Natural killer cell (primary cell): ENCODE measurements at regions not wholly inside any gene's neighbourhood (a gene's known extent, or its start where the extent isn't known, plus 50 kb on each side); places are given as distances from the start of the nearest gene placed in this dataset.

Experiments
- ATAC-seq, 3 donors: fragments of 150-1000 bp in 2 of 3; fragments of 200-7000 bp in 1 of 3; cut with Tn5 transposase; 1 replicate in 1 of 3; 2 replicates in 2 of 3; pipeline ENCODE4 v1.10.0; 2021; ENCODE audit warnings: mild to moderate bottlenecking in 2 of 3, moderate library complexity in 2 of 3
- DNase-seq, 2 donors: peaks; one replicate each; pipeline versions ENCODE4 v3.0.0 to v3.0.0-alpha.2; 2013 to 2021; ENCODE audit warnings: mixed read lengths in 1 of 2
- H3K27ac ChIP-seq: one replicate; pipeline ENCODE4 v1.5.1; 2013; ENCODE audit warnings: mild to moderate bottlenecking, low read length
- H3K27me3 ChIP-seq: one replicate; pipeline ENCODE4 v1.6.1; 2013; ENCODE audit warnings: low read length; ENCODE audit not compliant: control insufficient read depth, insufficient read depth
- H3K36me3 ChIP-seq: one replicate; pipeline ENCODE4 v1.6.1; 2013; ENCODE audit warnings: low read length; ENCODE audit not compliant: control insufficient read depth, insufficient read depth
- H3K4me1 ChIP-seq: one replicate; pipeline ENCODE4 v1.6.1; 2013; ENCODE audit warnings: low read length; ENCODE audit not compliant: control insufficient read depth, insufficient read depth
- H3K4me3 ChIP-seq: one replicate; pipeline ENCODE4 v1.5.1; 2013; ENCODE audit warnings: low read length
- H3K9me3 ChIP-seq: one replicate; pipeline ENCODE4 v1.6.1; 2013; ENCODE audit warnings: low read length; ENCODE audit not compliant: control insufficient read depth, insufficient read depth
- H3K27ac Mint-ChIP-seq, 2 donors: one replicate each; pipeline ENCODE4 v1.8.0; 2022; ENCODE audit warnings: mild to moderate bottlenecking in 2 of 2, mixed read lengths in 2 of 2, moderate library complexity in 1 of 2
- H3K27me3 Mint-ChIP-seq, 2 donors: one replicate each; pipeline ENCODE4 v1.8.0; 2022; ENCODE audit warnings: low read depth in 2 of 2, mixed read lengths in 2 of 2
- H3K36me3 Mint-ChIP-seq: one replicate; pipeline ENCODE4 v1.8.0; 2022; ENCODE audit warnings: mixed read lengths
- H3K4me1 Mint-ChIP-seq, 2 donors: one replicate each; pipeline ENCODE4 v1.8.0; 2022; ENCODE audit warnings: mixed read lengths in 2 of 2
- H3K4me3 Mint-ChIP-seq: one replicate; pipeline ENCODE4 v1.8.0; 2022; ENCODE audit warnings: mild to moderate bottlenecking, moderate library complexity, mixed read lengths
- H3K9me3 Mint-ChIP-seq, 2 donors: one replicate each; pipeline ENCODE4 v1.8.0; 2022; ENCODE audit warnings: mixed read lengths in 2 of 2
- CTCF ChIP-seq: fragments of 200-600 bp; IDR thresholded peaks from one replicate; pipeline ENCODE4 v1.8.0; 2022; ENCODE audit warnings: antibody characterized with exemption
- WGBS: methylation state at CpG from one replicate; pipeline ENCODE4 v1.1.7; 2013; ENCODE audit warnings: missing lambda C conversion rate; ENCODE audit not compliant: insufficient coverage; 5-methylcytosine and 5-hydroxymethylcytosine counted together
- intact Hi-C: fragments of 100-400 bp; cut with micrococcal nuclease; formaldehyde crosslinking; loops from one replicate; pipeline ENCODE4 v1.14.2; 2022

- no peak overlapping the region for H3K27ac ChIP-seq
- Mint-ChIP-seq H3K4me3 (no peak overlapping the region), H3K4me1 (no peaks in the 10 kb centered on the region), H3K9me3 (peaks cover 6 to 10% of the 10 kb centered on the region in 2 donors), H3K36me3 (no peaks in the 10 kb centered on the region), H3K27me3 (no peaks in the 10 kb centered on the region), H3K27ac (no peak overlapping the region)
- TF ChIP-seq CTCF: no peak
- H3K4me1 ChIP-seq: no peaks in the 10 kb centered on the region
- no peak for ATAC-seq
- WGBS: 91% methylated on average over 6 of the region's 6 CpGs
- intact Hi-C loops: no loop called here
- no peaks in the 10 kb centered on the region for H3K36me3 ChIP-seq
- H3K4me3 ChIP-seq: no peak overlapping the region
- no peaks in the 10 kb centered on the region for H3K27me3 ChIP-seq
- no peaks in the 10 kb centered on the region for H3K9me3 ChIP-seq
- no peak for DNase-seq
These were observed 313.0 kb downstream of the CETN3 start for GRCh38 chr5:90096415-90097081.

GRCh38 chr5:90095292-90096060, 314.1 kb downstream of the CETN3 start:
- intact Hi-C loops: no loop called here
- Mint-ChIP-seq H3K36me3 (no peaks in the 10 kb centered on the region), H3K9me3 (peaks cover 3 to 12% of the 10 kb centered on the region in 2 donors), H3K4me1 (no peaks in the 10 kb centered on the region), H3K27me3 (no peaks in the 10 kb centered on the region), H3K4me3 (no peak overlapping the region), H3K27ac (no peak overlapping the region)
- no peaks in the 10 kb centered on the region for H3K36me3 ChIP-seq
- no peak overlapping the region for H3K4me3 ChIP-seq
- H3K4me1 ChIP-seq: no peaks in the 10 kb centered on the region
- ATAC-seq (no peak), DNase-seq (no peak)
- 82% methylated on average over 2 of the region's 3 CpGs for whole genome bisulfite sequencing
- H3K27me3 ChIP-seq: no peaks in the 10 kb centered on the region
- no peak for TF ChIP-seq CTCF
- H3K9me3 ChIP-seq: no peaks in the 10 kb centered on the region
- no peak overlapping the region for H3K27ac ChIP-seq

- 19% methylated on average over 3 of the region's 3 CpGs for WGBS
- Mint-ChIP-seq H3K9me3 (peaks cover 6 to 13% of the 10 kb centered on the region in 2 donors), H3K4me3 (no peak overlapping the region), H3K4me1 (no peaks in the 10 kb centered on the region), H3K36me3 (no peaks in the 10 kb centered on the region), H3K27ac (no peak overlapping the region), H3K27me3 (no peaks in the 10 kb centered on the region)
- no peak for DNase-seq
- Histone ChIP-seq H3K4me1 (no peaks in the 10 kb centered on the region), H3K27me3 (no peaks in the 10 kb centered on the region), H3K27ac (no peak overlapping the region), H3K9me3 (no peaks in the 10 kb centered on the region), H3K4me3 (no peak overlapping the region), H3K36me3 (no peaks in the 10 kb centered on the region)
- no peak for TF ChIP-seq CTCF
- no peak for ATAC-seq
- intact Hi-C loops: no loop called here
These were observed 315.6 kb downstream of the CETN3 start for GRCh38 chr5:90093751-90094485.
